Mesenchymal stem cell (in vitro differentiated cells and primary cell): ENCODE measurements at regions not wholly inside any gene's neighbourhood (a gene's known extent, or its start where the extent isn't known, plus 50 kb on each side); places are given as distances from the start of the nearest gene placed in this dataset.
"Not testable (repeated sequence)": the region's sequence is repeated elsewhere in the genome, so short reads cannot be mapped to it uniquely, and the experiment has no call there.

Experiments
- DNase-seq: peaks from one replicate; pipeline ENCODE4 v3.0.0-alpha.2; 2013
- H2AFZ ChIP-seq: one replicate; pipeline ENCODE4 v1.6.1; 2013; ENCODE audit warnings: low read depth, mild to moderate bottlenecking, control low read depth, inconsistent platforms, low read length, moderate library complexity
- H2AK5ac ChIP-seq: 2 replicates; pipeline ENCODE4 v1.6.1; 2013; ENCODE audit warnings: low read length, moderate library complexity, mild to moderate bottlenecking, inconsistent platforms; ENCODE audit not compliant: severe bottlenecking
- H2BK120ac ChIP-seq: one replicate; pipeline ENCODE4 v1.6.1; 2013; ENCODE audit warnings: low read depth, mild to moderate bottlenecking, inconsistent platforms, low read length, moderate library complexity
- H2BK12ac ChIP-seq, 2 experiments: one replicate each; pipeline ENCODE4 v1.6.1; 2013; ENCODE audit warnings: inconsistent platforms in 2 of 2, low read length in 2 of 2, mild to moderate bottlenecking in 2 of 2, moderate library complexity in 2 of 2, control low read depth in 1 of 2
- H2BK15ac ChIP-seq: one replicate; pipeline ENCODE4 v1.6.1; 2013; ENCODE audit warnings: mild to moderate bottlenecking, low read depth, inconsistent platforms; ENCODE audit not compliant: poor library complexity, severe bottlenecking
- H2BK5ac ChIP-seq: 2 replicates; pipeline ENCODE4 v1.6.1; 2013; ENCODE audit warnings: low read depth, mild to moderate bottlenecking, low read length, control low read depth, inconsistent platforms; ENCODE audit not compliant: poor library complexity, severe bottlenecking
- H3K14ac ChIP-seq, 2 experiments: one replicate each; pipeline ENCODE4 v1.6.1; 2013; ENCODE audit warnings: inconsistent platforms in 2 of 2, low read length in 2 of 2, control low read depth in 1 of 2, mild to moderate bottlenecking in 1 of 2, moderate library complexity in 1 of 2
- H3K18ac ChIP-seq, 2 experiments: one replicate each; pipeline ENCODE4 v1.6.1; 2013; ENCODE audit warnings: inconsistent platforms in 2 of 2, low read length in 2 of 2, control low read depth in 1 of 2, low read depth in 1 of 2, mild to moderate bottlenecking in 1 of 2
- H3K23ac ChIP-seq, 2 experiments: one replicate each; pipeline ENCODE4 v1.6.1; 2013; ENCODE audit warnings: inconsistent platforms in 2 of 2, low read length in 2 of 2, mild to moderate bottlenecking in 2 of 2, moderate library complexity in 2 of 2, control low read depth in 1 of 2
- H3K27ac ChIP-seq: 2 replicates; pipeline ENCODE4 v1.5.1; 2013; ENCODE audit warnings: mild to moderate bottlenecking, moderate library complexity, low read length, control low read depth, inconsistent platforms; ENCODE audit not compliant: poor library complexity, severe bottlenecking
- H3K27me3 ChIP-seq, 2 experiments: 2 replicates each; pipeline versions ENCODE4 v1.6.1 to v1.7.0; 2013; ENCODE audit warnings: low read length in 2 of 2, mild to moderate bottlenecking in 2 of 2, moderate library complexity in 2 of 2, control low read depth in 1 of 2, inconsistent platforms in 1 of 2; ENCODE audit not compliant: control insufficient read depth in 1 of 2, insufficient read depth in 1 of 2
- H3K36me3 ChIP-seq, 2 experiments: 2 replicates each; pipeline versions ENCODE4 v1.6.1 to v1.7.0; 2013; ENCODE audit warnings: low read length in 2 of 2, control low read depth in 1 of 2, inconsistent platforms in 1 of 2, low read depth in 1 of 2, mild to moderate bottlenecking in 1 of 2; ENCODE audit not compliant: insufficient read depth in 2 of 2, control insufficient read depth in 1 of 2
- H3K4ac ChIP-seq, 2 experiments: one replicate each; pipeline ENCODE4 v1.6.1; 2013; ENCODE audit warnings: inconsistent platforms in 2 of 2, low read length in 2 of 2, mild to moderate bottlenecking in 2 of 2, moderate library complexity in 2 of 2, control low read depth in 1 of 2, low read depth in 1 of 2
- H3K4me1 ChIP-seq: 2 replicates; pipeline ENCODE4 v1.6.1; 2013; ENCODE audit warnings: low read depth, low read length, control low read depth; ENCODE audit not compliant: control insufficient read depth, insufficient read depth
- H3K4me2 ChIP-seq: 2 replicates; pipeline ENCODE4 v1.6.1; 2013; ENCODE audit warnings: low read length, mild to moderate bottlenecking, inconsistent platforms; ENCODE audit not compliant: poor library complexity, severe bottlenecking
- H3K4me3 ChIP-seq, 2 experiments: 2 replicates each; pipeline versions ENCODE4 v1.5.1 to v1.7.0; 2013; ENCODE audit warnings: low read length in 2 of 2, mild to moderate bottlenecking in 2 of 2, control low read depth in 1 of 2, low read depth in 1 of 2; ENCODE audit not compliant: insufficient read depth in 1 of 2
- H3K79me1 ChIP-seq: replicated peaks from 2 replicates; pipeline ENCODE4 v1.6.1; 2013; ENCODE audit warnings: mild to moderate bottlenecking, control low read depth, low read length, inconsistent platforms; ENCODE audit not compliant: poor library complexity, severe bottlenecking
- H3K9ac ChIP-seq: 2 replicates; pipeline ENCODE4 v1.7.0; 2013; ENCODE audit warnings: mild to moderate bottlenecking, low read length, moderate library complexity
- H3K9me3 ChIP-seq: 2 replicates; pipeline ENCODE4 v1.7.0; 2013; ENCODE audit warnings: mild to moderate bottlenecking, low read length; ENCODE audit not compliant: control insufficient read depth
- H4K8ac ChIP-seq: one replicate; pipeline ENCODE4 v1.6.1; 2013; ENCODE audit warnings: inconsistent platforms, mild to moderate bottlenecking, low read length, moderate library complexity
- H4K91ac ChIP-seq: one replicate; pipeline ENCODE4 v1.6.1; 2013; ENCODE audit warnings: mild to moderate bottlenecking, low read length, inconsistent platforms
- WGBS: methylation state at CpG from one replicate; pipeline ENCODE4 v1.1.7; 2013; ENCODE audit warnings: mixed read lengths; 5-methylcytosine and 5-hydroxymethylcytosine counted together

- not testable (repeated sequence) for H2AK5ac ChIP-seq, H3K36me3 ChIP-seq, H2BK15ac ChIP-seq, H2BK5ac ChIP-seq, H2AFZ ChIP-seq, H2BK12ac ChIP-seq, H3K79me1 ChIP-seq, H4K8ac ChIP-seq, H3K9ac ChIP-seq, DNase-seq, H3K27ac ChIP-seq, H3K4me2 ChIP-seq, H4K91ac ChIP-seq, H3K4me3 ChIP-seq, H3K23ac ChIP-seq, H3K27me3 ChIP-seq, H3K4ac ChIP-seq, H3K18ac ChIP-seq, H3K14ac ChIP-seq, H2BK120ac ChIP-seq, H3K4me1 ChIP-seq, H3K9me3 ChIP-seq
- 40% methylated on average over 2 of the region's 3 CpGs for WGBS
Observed at GRCh38 chr1:83369853-83370252, 629.1 kb downstream of the TTLL7 start.

- not testable (repeated sequence) for H2BK5ac ChIP-seq, DNase-seq, H3K18ac ChIP-seq, H3K14ac ChIP-seq, H3K36me3 ChIP-seq, H3K4me1 ChIP-seq, H3K4me3 ChIP-seq, H3K4ac ChIP-seq, H2BK15ac ChIP-seq, H2BK120ac ChIP-seq, H4K91ac ChIP-seq, H4K8ac ChIP-seq, H3K23ac ChIP-seq, H3K4me2 ChIP-seq, H3K27me3 ChIP-seq, H3K9me3 ChIP-seq, H2AK5ac ChIP-seq, H3K9ac ChIP-seq, H2AFZ ChIP-seq, H3K27ac ChIP-seq, H2BK12ac ChIP-seq, H3K79me1 ChIP-seq
- WGBS, result 100% methylated on average over 1 of the region's 2 CpGs
Observed at GRCh38 chr1:83365320-83365719, 633.6 kb downstream of the TTLL7 start.

GRCh38 chr1:83345375-83345774, 653.6 kb downstream of the TTLL7 start:
- not testable (repeated sequence) for H3K4ac ChIP-seq, H3K14ac ChIP-seq, H3K9me3 ChIP-seq, H3K23ac ChIP-seq, H2AFZ ChIP-seq, H3K36me3 ChIP-seq, H2BK15ac ChIP-seq, H2AK5ac ChIP-seq, H2BK5ac ChIP-seq, H2BK12ac ChIP-seq, H3K4me3 ChIP-seq, DNase-seq, H3K4me2 ChIP-seq, H3K27ac ChIP-seq, H4K8ac ChIP-seq, H4K91ac ChIP-seq, H3K79me1 ChIP-seq, H3K18ac ChIP-seq, H3K27me3 ChIP-seq, H3K9ac ChIP-seq, H2BK120ac ChIP-seq, H3K4me1 ChIP-seq
- WGBS, result no CpG with 5 or more reads among the region's 3 CpGs

GRCh38 chr1:83343767-83344166, 655.2 kb downstream of the TTLL7 start:
- 100% methylated on average over 1 of the region's 6 CpGs for WGBS
- not testable (repeated sequence) for H3K18ac ChIP-seq, H3K23ac ChIP-seq, H2BK15ac ChIP-seq, H4K91ac ChIP-seq, H3K14ac ChIP-seq, H3K9me3 ChIP-seq, H2BK12ac ChIP-seq, H3K27ac ChIP-seq, H3K9ac ChIP-seq, H2BK5ac ChIP-seq, H2BK120ac ChIP-seq, H3K4ac ChIP-seq, H3K36me3 ChIP-seq, H4K8ac ChIP-seq, H3K27me3 ChIP-seq, H2AFZ ChIP-seq, H2AK5ac ChIP-seq, H3K4me1 ChIP-seq, H3K4me3 ChIP-seq, H3K79me1 ChIP-seq, H3K4me2 ChIP-seq
- peak; percentile 9 for DNase-seq
